ENCODE measurements at regions not wholly inside any gene's neighbourhood (a gene's known extent, or its start where the extent isn't known, plus 50 kb on each side); places are given as distances from the start of the nearest gene placed in this dataset.
A peak's percentile ranks its signal among the peaks of the same experiment; 100 is the strongest.

- DNase-seq = peak; percentile 52
Measured at GRCh38 chr6:134379076-134379475, 61.2 kb upstream of the SGK1 start.

DNA sequence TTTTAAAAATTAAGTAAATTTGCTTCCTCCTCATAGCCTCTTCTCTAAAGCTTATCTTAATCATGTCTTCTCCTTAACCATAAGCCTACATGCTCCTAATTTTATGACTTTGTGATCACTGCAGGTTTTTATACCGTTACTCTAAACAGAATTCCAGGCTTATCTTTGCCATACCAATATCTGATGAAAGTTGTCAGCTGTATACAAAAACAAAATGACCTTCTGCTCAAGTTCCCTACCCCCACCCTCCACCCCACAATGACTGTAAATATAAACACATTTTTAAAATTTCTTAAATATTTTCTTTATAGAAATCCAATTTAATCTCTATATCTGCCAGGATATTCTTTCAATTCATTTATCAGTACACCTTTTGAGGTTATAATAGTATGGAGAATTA lies 60.5 kb upstream of the SGK1 start:
- DNase-seq = no peak

- DNase-seq = no peak
Measured at GRCh38 chr6:134376785-134377184, 58.9 kb upstream of the SGK1 start.

GRCh38 chr6:134375220-134375580 lies 57.3 kb upstream of the SGK1 start:
- DNase-seq = no peak

GRCh38 chr6:134374491-134375219 lies 56.7 kb upstream of the SGK1 start:
- DNase-seq = no peak

DNA sequence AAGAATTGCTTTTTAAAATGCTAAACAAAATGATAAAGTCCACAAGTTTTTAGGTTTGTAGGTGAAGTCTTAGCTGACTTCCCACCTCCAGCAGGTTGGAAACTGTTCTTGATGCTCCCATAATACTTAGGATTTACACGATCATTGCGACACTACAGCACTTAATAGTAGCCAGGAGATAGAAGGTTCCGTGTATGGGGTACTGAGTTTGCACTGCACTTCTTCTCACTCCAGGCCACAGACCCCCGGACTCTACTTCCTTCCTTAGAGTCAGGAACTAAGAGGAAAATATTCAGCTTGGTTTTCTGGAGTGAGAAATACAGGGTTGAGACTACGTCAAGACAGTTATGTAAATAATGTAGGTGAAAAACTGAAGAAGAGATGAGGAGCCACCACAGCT lies 56.1 kb upstream of the SGK1 start:
- DNase-seq = no peak

GRCh38 chr6:134373282-134373922 lies 55.5 kb upstream of the SGK1 start:
- peak; percentile 30 for DNase-seq

GRCh38 chr6:134372603-134373281 lies 54.8 kb upstream of the SGK1 start:
- DNase-seq = peak; percentile 40

DNA sequence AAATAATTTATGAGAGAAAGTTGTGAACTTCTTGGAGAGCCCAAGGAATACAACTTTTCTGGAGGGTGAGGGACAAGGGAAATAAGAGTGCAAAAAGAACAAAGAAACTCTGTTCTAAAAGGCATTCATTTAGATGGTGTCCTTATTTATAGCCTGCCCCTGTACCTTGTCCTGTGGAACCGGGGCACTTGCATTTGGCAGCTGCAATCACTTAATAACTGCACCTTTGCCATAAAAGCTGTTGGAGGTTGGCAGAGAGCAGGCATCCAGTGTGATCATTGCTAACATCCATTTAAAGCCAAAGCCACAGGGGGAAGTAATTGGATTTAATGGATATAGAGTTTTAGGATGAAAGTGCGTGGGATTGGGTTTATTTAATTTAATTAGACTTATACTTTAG lies 50.8 kb upstream of the SGK1 start:
- no peak for DNase-seq

Measured in CD4-positive, alpha-beta T cell treated with Interleukin-17A for 1 hour (primary cell).